HEK293 (cell line): ENCODE measurements at regions not wholly inside any gene's neighbourhood (a gene's known extent, or its start where the extent isn't known, plus 50 kb on each side); places are given as distances from the start of the nearest gene placed in this dataset.

Experiments
- CTCF ChIA-PET: fragments of 350-600 bp; formaldehyde crosslinking; extraction: SDS; loops from one replicate; lab custom pipeline; 2021; ENCODE audit warnings: antibody characterized with exemption; lab: Yijun Ruan, JAX
- POLR2A ChIA-PET: fragments of 300-600 bp; formaldehyde crosslinking; extraction: SDS; loops from one replicate; lab custom pipeline; 2020; ENCODE audit warnings: antibody characterized with exemption, inconsistent platforms; lab: Yijun Ruan, JAX
- H3K27ac ChIP-seq: fragments of 200-500 bp; sonication (Bioruptor generic); 2 replicates; pipeline ENCODE4 v1.5.1; 2014; ENCODE audit warnings: low read depth, low read length, control low read depth, inconsistent platforms; ENCODE audit errors: extremely low read depth
- H3K36me3 ChIP-seq, 2 experiments: fragments of 200-500 bp in 1 of 2; sonication (Bioruptor generic) in 1 of 2; 1 replicate in 1 of 2; 2 replicates in 1 of 2; pipeline ENCODE4 v1.5.1; 2014 to 2017; ENCODE audit warnings: inconsistent platforms in 2 of 2, low read length in 2 of 2; ENCODE audit not compliant: control insufficient read depth in 2 of 2, insufficient read depth in 1 of 2
- H3K4me1 ChIP-seq: fragments of 200-500 bp; sonication (Bioruptor generic); 2 replicates; pipeline ENCODE4 v1.5.1; 2014; ENCODE audit warnings: mild to moderate bottlenecking, low read length, inconsistent platforms; ENCODE audit not compliant: control insufficient read depth, insufficient read depth
- H3K4me3 ChIP-seq: 2 replicates; pipeline ENCODE4 v1.5.1; 2011; ENCODE audit warnings: low read depth, mild to moderate bottlenecking, control low read depth, low read length, moderate library complexity
- H3K9me3 ChIP-seq: fragments of 200-500 bp; sonication (Bioruptor generic); 2 replicates; pipeline ENCODE4 v1.5.1; 2014; ENCODE audit warnings: low read depth, low read length, inconsistent platforms; ENCODE audit not compliant: control insufficient read depth, insufficient read depth
- BCL11A ChIP-seq: fragments of 450-650 bp; formaldehyde crosslinking; IDR thresholded peaks from 2 replicates; pipeline ENCODE4 v1.5.1; 2016; ENCODE audit warnings: low read depth, missing biosample characterization, missing genetic modification characterization
- BCL11B ChIP-seq: fragments of 450-650 bp; formaldehyde crosslinking; IDR thresholded peaks from 2 replicates; pipeline ENCODE4 v1.5.1; 2016; ENCODE audit warnings: low read depth, missing biosample characterization, missing genetic modification characterization
- GLI2 ChIP-seq: fragments of 450-650 bp; formaldehyde crosslinking; IDR thresholded peaks from 2 replicates; pipeline ENCODE4; 2017; ENCODE audit warnings: missing biosample characterization, missing genetic modification characterization, low read depth, borderline replicate concordance
- HOXD13 ChIP-seq: sonication (generic); formaldehyde crosslinking; IDR thresholded peaks from 2 replicates; pipeline ENCODE4 v1.8.0; 2022; ENCODE audit warnings: missing genetic modification reagents, borderline replicate concordance
- INSM2 ChIP-seq: fragments of 450-650 bp; formaldehyde crosslinking; IDR thresholded peaks from 2 replicates; pipeline ENCODE4 v1.5.1; 2016; ENCODE audit warnings: missing biosample characterization, missing genetic modification characterization
- PRDM2 ChIP-seq: fragments of 450-650 bp; formaldehyde crosslinking; IDR thresholded peaks from 2 replicates; pipeline ENCODE4 v1.5.1; 2016; ENCODE audit warnings: missing biosample characterization, missing genetic modification characterization, borderline replicate concordance
- SETDB1 ChIP-seq: IDR thresholded peaks from one replicate; pipeline ENCODE4 v1.6.1; 2017; ENCODE audit warnings: mild to moderate bottlenecking, low read length, moderate library complexity, mixed read lengths; ENCODE audit not compliant: insufficient read length
- ZBTB10 ChIP-seq: fragments of 450-650 bp; formaldehyde crosslinking; IDR thresholded peaks from 2 replicates; pipeline ENCODE4 v1.5.1; 2016; ENCODE audit warnings: missing biosample characterization, missing genetic modification characterization
- ZBTB21 ChIP-seq: fragments of 450-650 bp; formaldehyde crosslinking; IDR thresholded peaks from 2 replicates; pipeline ENCODE4 v1.5.1; 2017; ENCODE audit warnings: missing biosample characterization, missing genetic modification characterization
- ZEB2 ChIP-seq: fragments of 450-650 bp; formaldehyde crosslinking; IDR thresholded peaks from 2 replicates; pipeline ENCODE4 v1.5.1; 2016; ENCODE audit warnings: missing biosample characterization, missing genetic modification characterization
- ZNF133 ChIP-seq: fragments of 450-650 bp; formaldehyde crosslinking; IDR thresholded peaks from 2 replicates; pipeline ENCODE4 v1.5.1; 2016; ENCODE audit warnings: missing biosample characterization, missing genetic modification characterization
- ZNF184 ChIP-seq: fragments of 450-650 bp; IDR thresholded peaks from 2 replicates; pipeline ENCODE4 v1.5.1; 2018; ENCODE audit warnings: missing biosample characterization, mild to moderate bottlenecking, missing genetic modification characterization
- ZNF302 ChIP-seq: fragments of 450-650 bp; formaldehyde crosslinking; IDR thresholded peaks from 2 replicates; pipeline ENCODE4 v1.5.1; 2016; ENCODE audit warnings: missing biosample characterization, missing genetic modification characterization, low read depth
- ZNF311 ChIP-seq: fragments of 450-650 bp; formaldehyde crosslinking; IDR thresholded peaks from 2 replicates; pipeline ENCODE4 v1.5.1; 2017; ENCODE audit warnings: missing biosample characterization, missing genetic modification characterization, borderline replicate concordance
- ZNF449 ChIP-seq: fragments of 450-650 bp; formaldehyde crosslinking; IDR thresholded peaks from 2 replicates; pipeline ENCODE4 v1.5.1; 2017; ENCODE audit warnings: missing biosample characterization, mild to moderate bottlenecking, missing genetic modification characterization, moderate library complexity
- ZNF48 ChIP-seq: fragments of 450-650 bp; formaldehyde crosslinking; IDR thresholded peaks from 2 replicates; pipeline ENCODE4 v1.5.1; 2016; ENCODE audit warnings: missing biosample characterization, missing genetic modification characterization
- ZNF501 ChIP-seq: fragments of 450-650 bp; formaldehyde crosslinking; IDR thresholded peaks from 2 replicates; pipeline ENCODE4 v1.5.1; 2016; ENCODE audit warnings: missing biosample characterization, missing genetic modification characterization
- ZNF544 ChIP-seq: fragments of 450-650 bp; formaldehyde crosslinking; IDR thresholded peaks from 2 replicates; pipeline ENCODE4 v1.5.0; 2017; ENCODE audit warnings: missing biosample characterization, missing genetic modification characterization
- ZNF558 ChIP-seq: fragments of 450-650 bp; formaldehyde crosslinking; IDR thresholded peaks from 2 replicates; pipeline ENCODE4 v1.5.1; 2016; ENCODE audit warnings: missing biosample characterization, missing genetic modification characterization
- ZNF623 ChIP-seq: fragments of 450-650 bp; formaldehyde crosslinking; IDR thresholded peaks from 2 replicates; pipeline ENCODE4 v1.5.1; 2016; ENCODE audit warnings: missing biosample characterization, missing genetic modification characterization
- ZNF629 ChIP-seq: fragments of 450-650 bp; formaldehyde crosslinking; IDR thresholded peaks from 2 replicates; pipeline ENCODE4 v1.5.1; 2017; ENCODE audit warnings: missing biosample characterization, missing genetic modification characterization
- ZNF707 ChIP-seq: fragments of 450-650 bp; formaldehyde crosslinking; IDR thresholded peaks from 2 replicates; pipeline ENCODE4 v1.5.1; 2016; ENCODE audit warnings: missing biosample characterization, missing genetic modification characterization
- ZNF785 ChIP-seq: fragments of 450-650 bp; formaldehyde crosslinking; IDR thresholded peaks from 2 replicates; pipeline ENCODE4 v1.5.1; 2016; ENCODE audit warnings: missing biosample characterization, missing genetic modification characterization
- ZNF837 ChIP-seq: fragments of 450-650 bp; formaldehyde crosslinking; IDR thresholded peaks from 2 replicates; pipeline ENCODE4 v1.5.1; 2016; ENCODE audit warnings: missing biosample characterization, missing genetic modification characterization
- ZSCAN30 ChIP-seq: fragments of 450-650 bp; IDR thresholded peaks from 2 replicates; pipeline ENCODE4 v1.5.1; 2018; ENCODE audit warnings: missing biosample characterization, mild to moderate bottlenecking, missing genetic modification characterization, moderate library complexity

GRCh38 chr4:24303926-24304325, 280.4 kb downstream of the DHX15 start (continued):
- no peak for TF ChIP-seq PRDM2 (tag by site-specific recombination)
- TF ChIP-seq HOXD13: no peak
- no peak for TF ChIP-seq ZNF707 (tag by site-specific recombination)
- no peak for TF ChIP-seq ZNF311
- no peak for TF ChIP-seq ZNF449 (tag by site-specific recombination)
- no peak for TF ChIP-seq ZNF184
- TF ChIP-seq ZNF133 (tag by site-specific recombination): no peak

GRCh38 chr4:24298911-24299310, 285.4 kb downstream of the DHX15 start:
- Histone ChIP-seq H3K4me3 (no peak overlapping the region), H3K4me1 (no peaks in the 10 kb centered on the region), H3K27ac (no peak overlapping the region), H3K9me3 (no peaks in the 10 kb centered on the region), H3K36me3 (no peaks in the 10 kb centered on the region)
- no peak for TF ChIP-seq SETDB1
- no peak for TF ChIP-seq BCL11B (tag by site-specific recombination)
- no peak for TF ChIP-seq ZNF558 (tag by site-specific recombination)
- TF ChIP-seq INSM2: no peak
- no peak for TF ChIP-seq ZNF48 (tag by site-specific recombination)
- no peak for TF ChIP-seq ZNF629 (tag by site-specific recombination)
- no peak for TF ChIP-seq BCL11A (tag by site-specific recombination)
- TF ChIP-seq ZNF501 (tag by site-specific recombination): no peak
- no peak for TF ChIP-seq ZNF837 (tag by site-specific recombination)
- TF ChIP-seq ZNF785 (tag by site-specific recombination): no peak
- no peak for TF ChIP-seq GLI2 (tag by site-specific recombination)
- no peak for TF ChIP-seq ZSCAN30 (tag by site-specific recombination)
- TF ChIP-seq ZNF302: no peak
- TF ChIP-seq ZBTB21 (tag by site-specific recombination): no peak
- no peak for TF ChIP-seq ZEB2 (tag by site-specific recombination)
- TF ChIP-seq ZNF623: no peak
- no peak for TF ChIP-seq ZBTB10 (tag by site-specific recombination)
- no peak for TF ChIP-seq ZNF544 (tag by site-specific recombination)
- CTCF ChIA-PET: no interaction called here
- POLR2A ChIA-PET: no interaction called here
